NCI-H2171 treated with DMSO at 0.1 percent for 48 hours (cell line): ENCODE measurements at regions not wholly inside any gene's neighbourhood (a gene's known extent, or its start where the extent isn't known, plus 50 kb on each side); places are given as distances from the start of the nearest gene placed in this dataset.
"Not testable (repeated sequence)": the region's sequence is repeated elsewhere in the genome, so short reads cannot be mapped to it uniquely, and the experiment has no call there.

Experiments used
- DNase-seq: peaks from one replicate; lab custom pipeline; 2025; lab: John Stamatoyannopoulos, UW

GRCh38 chr4:63233671-63234070 lies 1175.6 kb downstream of the TECRL start:
- no peak for DNase-seq

GRCh38 chr4:63232058-63232457 lies 1177.2 kb downstream of the TECRL start:
- DNase-seq = no peak

- DNase-seq = no peak
These were observed 1183.0 kb downstream of the TECRL start for GRCh38 chr4:63226229-63226628.

- no peak for DNase-seq
These were observed 1186.8 kb downstream of the TECRL start for GRCh38 chr4:63222466-63222865.

GRCh38 chr4:63221477-63221876 lies 1187.8 kb downstream of the TECRL start:
- DNase-seq = no peak

- no peak for DNase-seq
These were observed 1190.4 kb downstream of the TECRL start for GRCh38 chr4:63218856-63219255.

GRCh38 chr4:63214076-63214475 lies 1195.2 kb downstream of the TECRL start:
- no peak for DNase-seq

- no peak for DNase-seq
These were observed 1197.3 kb downstream of the TECRL start for GRCh38 chr4:63211776-63212479.

- DNase-seq = no peak
These were observed 1197.9 kb downstream of the TECRL start for GRCh38 chr4:63211375-63211774.

- DNase-seq = not testable (repeated sequence)
These were observed 1216.2 kb downstream of the TECRL start for GRCh38 chr4:63193029-63193428.

- no peak for DNase-seq
These were observed 1237.9 kb downstream of the TECRL start for GRCh38 chr4:63171341-63171740.

- DNase-seq = no peak
These were observed 1238.3 kb downstream of the TECRL start for GRCh38 chr4:63170923-63171322.

- DNase-seq = no peak
These were observed 1239.4 kb downstream of the TECRL start for GRCh38 chr4:63169836-63170235.

GRCh38 chr4:63155561-63155960 lies 1253.7 kb downstream of the TECRL start:
- DNase-seq = no peak

GRCh38 chr4:63123441-63123840 lies 1285.8 kb downstream of the TECRL start:
- no peak for DNase-seq

- DNase-seq = no peak
These were observed 1286.3 kb downstream of the TECRL start for GRCh38 chr4:63122955-63123354.

GRCh38 chr4:63106600-63106999 lies 1302.7 kb downstream of the TECRL start:
- no peak for DNase-seq

GRCh38 chr4:63105839-63106238 lies 1303.4 kb downstream of the TECRL start:
- DNase-seq = no peak

- DNase-seq = no peak
These were observed 1318.6 kb downstream of the TECRL start for GRCh38 chr4:63090641-63091040.

- no peak for DNase-seq
These were observed 1324.2 kb downstream of the TECRL start for GRCh38 chr4:63085091-63085490.

GRCh38 chr4:63080934-63081333 lies 1328.3 kb downstream of the TECRL start:
- DNase-seq = no peak

GRCh38 chr4:63063760-63064159 lies 1345.5 kb downstream of the TECRL start:
- DNase-seq = no peak

GRCh38 chr4:63062891-63063290 lies 1346.4 kb downstream of the TECRL start:
- DNase-seq = not testable (repeated sequence)

GRCh38 chr4:63049726-63050125 lies 1359.5 kb downstream of the TECRL start:
- DNase-seq = no peak
